ENCODE measurements at regions not wholly inside any gene's neighbourhood (a gene's known extent, or its start where the extent isn't known, plus 50 kb on each side); places are given as distances from the start of the nearest gene placed in this dataset.
"Not testable (repeated sequence)": the region's sequence is repeated elsewhere in the genome, so short reads cannot be mapped to it uniquely, and the experiment has no call there.

- H3K27ac Mint-ChIP-seq, result no peak overlapping the region
- H3K9me3 Mint-ChIP-seq, result no peaks in the 10 kb centered on the region
- no peaks in the 10 kb centered on the region for H3K36me3 Mint-ChIP-seq
- H3K4me3 Mint-ChIP-seq, result no peak overlapping the region
- H3K4me1 Mint-ChIP-seq, result no peaks in the 10 kb centered on the region
- H3K27me3 Mint-ChIP-seq, result no peaks in the 10 kb centered on the region
These were observed 154.8 kb upstream of the LRIG3 start for GRCh38 chr12:59075141-59075540.

GRCh38 chr12:59070322-59070933 lies 150.1 kb upstream of the LRIG3 start:
- H3K36me3 Mint-ChIP-seq, result no peaks in the 10 kb centered on the region
- H3K27me3 Mint-ChIP-seq, result no peaks in the 10 kb centered on the region
- no peak overlapping the region for H3K4me3 Mint-ChIP-seq
- H3K27ac Mint-ChIP-seq, result no peak overlapping the region
- peaks cover 0 to 6% (median 0%) of the 10 kb centered on the region in 3 donors for H3K9me3 Mint-ChIP-seq
- no peaks in the 10 kb centered on the region for H3K4me1 Mint-ChIP-seq

- Mint-ChIP-seq H3K4me1 (no peaks in the 10 kb centered on the region), H3K9me3 (peaks cover 0 to 6% (median 0%) of the 10 kb centered on the region in 3 donors), H3K27ac (no peak overlapping the region), H3K36me3 (no peaks in the 10 kb centered on the region), H3K4me3 (no peak overlapping the region), H3K27me3 (no peaks in the 10 kb centered on the region)
These were observed 149.2 kb upstream of the LRIG3 start for GRCh38 chr12:59069516-59069915.

- H3K9me3 Mint-ChIP-seq, result peaks cover 0 to 6% (median 0%) of the 10 kb centered on the region in 3 donors
- no peaks in the 10 kb centered on the region for H3K4me1 Mint-ChIP-seq
- no peak overlapping the region for H3K27ac Mint-ChIP-seq
- H3K36me3 Mint-ChIP-seq, result no peaks in the 10 kb centered on the region
- H3K4me3 Mint-ChIP-seq, result no peak overlapping the region
- H3K27me3 Mint-ChIP-seq, result no peaks in the 10 kb centered on the region
These were observed 148.1 kb upstream of the LRIG3 start for GRCh38 chr12:59068436-59068835.

- H3K4me3 Mint-ChIP-seq, result no peak overlapping the region
- H3K27me3 Mint-ChIP-seq, result no peaks in the 10 kb centered on the region
- H3K27ac Mint-ChIP-seq, result no peak overlapping the region
- no peaks in the 10 kb centered on the region for H3K36me3 Mint-ChIP-seq
- no peaks in the 10 kb centered on the region for H3K4me1 Mint-ChIP-seq
- H3K9me3 Mint-ChIP-seq, result peaks cover 0 to 6% (median 0%) of the 10 kb centered on the region in 3 donors
These were observed 146.8 kb upstream of the LRIG3 start for GRCh38 chr12:59067083-59067482.

GRCh38 chr12:59066445-59066844 lies 146.1 kb upstream of the LRIG3 start:
- Mint-ChIP-seq H3K27ac (no peak overlapping the region), H3K4me1 (no peaks in the 10 kb centered on the region), H3K4me3 (no peak overlapping the region), H3K27me3 (no peaks in the 10 kb centered on the region), H3K36me3 (no peaks in the 10 kb centered on the region), H3K9me3 (peaks cover 0 to 6% (median 0%) of the 10 kb centered on the region in 3 donors)

- Mint-ChIP-seq H3K4me1 (no peaks in the 10 kb centered on the region), H3K27ac (no peak overlapping the region), H3K4me3 (no peak overlapping the region), H3K9me3 (peaks cover 0 to 3% (median 3%) of the 10 kb centered on the region in 3 donors), H3K27me3 (no peaks in the 10 kb centered on the region), H3K36me3 (no peaks in the 10 kb centered on the region)
These were observed 139.0 kb upstream of the LRIG3 start for GRCh38 chr12:59059088-59059935.

- H3K4me1 Mint-ChIP-seq, result no peaks in the 10 kb centered on the region
- H3K27me3 Mint-ChIP-seq, result no peaks in the 10 kb centered on the region
- H3K9me3 Mint-ChIP-seq, result peaks cover 0 to 5% (median 3%) of the 10 kb centered on the region in 3 donors
These were observed 136.7 kb upstream of the LRIG3 start for GRCh38 chr12:59056966-59057365.

GRCh38 chr12:59055204-59055860 lies 135.0 kb upstream of the LRIG3 start:
- Mint-ChIP-seq H3K27ac (no peak overlapping the region), H3K36me3 (no peaks in the 10 kb centered on the region), H3K9me3 (peaks cover 0 to 5% (median 0%) of the 10 kb centered on the region in 3 donors), H3K27me3 (no peaks in the 10 kb centered on the region), H3K4me1 (no peaks in the 10 kb centered on the region), H3K4me3 (no peak overlapping the region)

More at GRCh38 chr12:59056966-59057365, 136.7 kb upstream of the LRIG3 start:
- no peak overlapping the region for H3K27ac Mint-ChIP-seq
- H3K36me3 Mint-ChIP-seq, result no peaks in the 10 kb centered on the region
- H3K4me3 Mint-ChIP-seq, result no peak overlapping the region

- H3K4me3 Mint-ChIP-seq, H3K4me1 Mint-ChIP-seq, H3K9me3 Mint-ChIP-seq, H3K36me3 Mint-ChIP-seq, H3K27ac Mint-ChIP-seq, H3K27me3 Mint-ChIP-seq: not testable (repeated sequence)
These were observed 133.1 kb upstream of the LRIG3 start for GRCh38 chr12:59053266-59053899.

GRCh38 chr12:59046763-59047534 lies 126.6 kb upstream of the LRIG3 start:
- Mint-ChIP-seq H3K9me3 (peaks cover 0 to 4% (median 1%) of the 10 kb centered on the region in 3 donors), H3K4me1 (no peaks in the 10 kb centered on the region)

GRCh38 chr12:59044791-59045190 lies 124.5 kb upstream of the LRIG3 start:
- no peaks in the 10 kb centered on the region for H3K27me3 Mint-ChIP-seq
- no peak overlapping the region for H3K4me3 Mint-ChIP-seq
- no peaks in the 10 kb centered on the region for H3K4me1 Mint-ChIP-seq
- peaks cover 0 to 4% (median 1%) of the 10 kb centered on the region in 3 donors for H3K9me3 Mint-ChIP-seq
- H3K27ac Mint-ChIP-seq, result no peak overlapping the region
- no peaks in the 10 kb centered on the region for H3K36me3 Mint-ChIP-seq

More at GRCh38 chr12:59046763-59047534, 126.6 kb upstream of the LRIG3 start:
- Mint-ChIP-seq H3K4me3 (no peak overlapping the region), H3K27me3 (no peaks in the 10 kb centered on the region), H3K36me3 (no peaks in the 10 kb centered on the region), H3K27ac (no peak overlapping the region)

- H3K9me3 Mint-ChIP-seq, result peaks cover 0 to 4% (median 1%) of the 10 kb centered on the region in 3 donors
- H3K4me1 Mint-ChIP-seq, result no peaks in the 10 kb centered on the region
- H3K27ac Mint-ChIP-seq, result no peak overlapping the region
- peaks cover 2% of the 10 kb centered on the region for H3K27me3 Mint-ChIP-seq
- no peaks in the 10 kb centered on the region for H3K36me3 Mint-ChIP-seq
- H3K4me3 Mint-ChIP-seq, result no peak overlapping the region
These were observed 121.2 kb upstream of the LRIG3 start for GRCh38 chr12:59041241-59042121.

- Mint-ChIP-seq H3K9me3 (peaks cover 0 to 8% (median 0%) of the 10 kb centered on the region in 3 donors), H3K36me3 (no peaks in the 10 kb centered on the region), H3K27ac (no peak overlapping the region), H3K27me3 (peaks cover 2% of the 10 kb centered on the region), H3K4me3 (no peak overlapping the region), H3K4me1 (no peaks in the 10 kb centered on the region)
These were observed 120.4 kb upstream of the LRIG3 start for GRCh38 chr12:59040656-59041055.

Measured in IgD-negative memory B cell (primary cell).